SK-N-SH treated with all-trans-retinoic acid at 6 μM for 48 hours (cell line): ENCODE measurements at regions not wholly inside any gene's neighbourhood (a gene's known extent, or its start where the extent isn't known, plus 50 kb on each side); places are given as distances from the start of the nearest gene placed in this dataset.

Experiments
- ATAC-seq: fragments of 200-7000 bp; cut with Tn5 transposase; 3 replicates; pipeline ENCODE4 v1.9.1; 2020; ENCODE audit warnings: mild to moderate bottlenecking, moderate library complexity
- BACH2 ChIP-seq: fragments of 250-450 bp; sonication (Bioruptor Pico); IDR thresholded peaks from 2 replicates; pipeline ENCODE4 v1.9.0; 2021; ENCODE audit warnings: mild to moderate bottlenecking, borderline replicate concordance
- ESRRG ChIP-seq: fragments of 250-450 bp; sonication (Bioruptor Pico); IDR thresholded peaks from 2 replicates; pipeline ENCODE4 v1.6.1; 2021; ENCODE audit warnings: mild to moderate bottlenecking
- GLIS3 ChIP-seq: fragments of 250-450 bp; sonication (Bioruptor Pico); IDR thresholded peaks from 2 replicates; pipeline ENCODE4 v1.5.0; 2020; ENCODE audit warnings: mild to moderate bottlenecking, moderate library complexity
- OSR1 ChIP-seq: fragments of 250-450 bp; sonication (Bioruptor Pico); IDR thresholded peaks from 2 replicates; pipeline ENCODE4 v1.8.0; 2022; ENCODE audit warnings: moderate library complexity, mild to moderate bottlenecking, inconsistent platforms
- PATZ1 ChIP-seq: fragments of 250-450 bp; sonication (Bioruptor Pico); IDR thresholded peaks from 2 replicates; pipeline ENCODE4 v1.8.0; 2020; ENCODE audit warnings: mild to moderate bottlenecking, moderate library complexity, borderline replicate concordance
- PPARA ChIP-seq: fragments of 250-450 bp; sonication (Bioruptor Pico); IDR thresholded peaks from 2 replicates; pipeline ENCODE4 v1.5.0; 2020; ENCODE audit warnings: mild to moderate bottlenecking, borderline replicate concordance
- RARB ChIP-seq: fragments of 250-450 bp; sonication (Bioruptor Pico); IDR thresholded peaks from 2 replicates; pipeline ENCODE4 v1.8.0; 2021; ENCODE audit warnings: mild to moderate bottlenecking, moderate library complexity
- SNAI2 ChIP-seq: fragments of 250-450 bp; sonication (Bioruptor Pico); IDR thresholded peaks from 2 replicates; pipeline ENCODE4 v1.5.0; 2020; ENCODE audit warnings: mild to moderate bottlenecking, moderate library complexity
- TCF4 ChIP-seq: fragments of 250-450 bp; sonication (Bioruptor Pico); IDR thresholded peaks from 2 replicates; pipeline ENCODE4 v1.8.0; 2021; ENCODE audit warnings: mild to moderate bottlenecking, moderate library complexity, borderline replicate concordance
- TOX ChIP-seq: fragments of 250-450 bp; sonication (Bioruptor Pico); IDR thresholded peaks from 2 replicates; pipeline ENCODE4 v1.8.0; 2021; ENCODE audit warnings: mild to moderate bottlenecking, moderate library complexity, borderline replicate concordance
- ZC3H10 ChIP-seq: fragments of 250-450 bp; sonication (Bioruptor Pico); IDR thresholded peaks from 2 replicates; pipeline ENCODE4 v1.5.1; 2021; ENCODE audit warnings: mild to moderate bottlenecking, moderate library complexity
- ZFP3 ChIP-seq: fragments of 250-450 bp; sonication (Bioruptor Pico); IDR thresholded peaks from 2 replicates; pipeline ENCODE4 v1.5.0; 2020; ENCODE audit warnings: mild to moderate bottlenecking, moderate library complexity
- ZNF565 ChIP-seq: fragments of 450-650 bp; formaldehyde crosslinking; conservative IDR thresholded peaks from 2 replicates; pipeline ENCODE4 v1.5.0; 2020; ENCODE audit warnings: low read depth, mild to moderate bottlenecking, moderate library complexity
- ZNF8 ChIP-seq: fragments of 450-650 bp; formaldehyde crosslinking; IDR thresholded peaks from 2 replicates; pipeline ENCODE4 v1.5.0; 2020; ENCODE audit warnings: mild to moderate bottlenecking, moderate library complexity
- TF ChIP-seq, protein P1 (sequence below): fragments of 250-450 bp; sonication (Bioruptor Pico); IDR thresholded peaks from 2 replicates; pipeline ENCODE4 v1.5.1; 2021; ENCODE audit warnings: mild to moderate bottlenecking, moderate library complexity
- TF ChIP-seq, protein P2 (sequence below): fragments of 250-450 bp; sonication (Bioruptor Pico); IDR thresholded peaks from 2 replicates; pipeline ENCODE4 v1.5.1; 2020; ENCODE audit warnings: low read depth, mild to moderate bottlenecking, moderate library complexity
- TF ChIP-seq, protein P3 (sequence below): fragments of 250-450 bp; sonication (Bioruptor Pico); IDR thresholded peaks from 2 replicates; pipeline ENCODE4 v1.8.0; 2021; ENCODE audit warnings: low read depth, mild to moderate bottlenecking, moderate library complexity, borderline replicate concordance
- TF ChIP-seq, protein P4 (sequence below): fragments of 250-450 bp; sonication (Bioruptor Pico); IDR thresholded peaks from 2 replicates; pipeline ENCODE4 v1.5.0; 2020; ENCODE audit warnings: mild to moderate bottlenecking, moderate library complexity

- TF ChIP-seq, protein P1, sequence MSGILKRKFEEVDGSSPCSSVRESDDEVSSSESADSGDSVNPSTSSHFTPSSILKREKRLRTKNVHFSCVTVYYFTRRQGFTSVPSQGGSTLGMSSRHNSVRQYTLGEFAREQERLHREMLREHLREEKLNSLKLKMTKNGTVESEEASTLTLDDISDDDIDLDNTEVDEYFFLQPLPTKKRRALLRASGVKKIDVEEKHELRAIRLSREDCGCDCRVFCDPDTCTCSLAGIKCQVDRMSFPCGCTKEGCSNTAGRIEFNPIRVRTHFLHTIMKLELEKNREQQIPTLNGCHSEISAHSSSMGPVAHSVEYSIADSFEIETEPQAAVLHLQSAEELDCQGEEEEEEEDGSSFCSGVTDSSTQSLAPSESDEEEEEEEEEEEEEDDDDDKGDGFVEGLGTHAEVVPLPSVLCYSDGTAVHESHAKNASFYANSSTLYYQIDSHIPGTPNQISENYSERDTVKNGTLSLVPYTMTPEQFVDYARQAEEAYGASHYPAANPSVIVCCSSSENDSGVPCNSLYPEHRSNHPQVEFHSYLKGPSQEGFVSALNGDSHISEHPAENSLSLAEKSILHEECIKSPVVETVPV (CRISPR knock-in tag): no peak
- TF ChIP-seq ESRRG (CRISPR knock-in tag): no peak
- no peak for TF ChIP-seq BACH2 (CRISPR knock-in tag)
- no peak for TF ChIP-seq ZC3H10 (CRISPR knock-in tag)
- TF ChIP-seq TOX (CRISPR knock-in tag): no peak
- TF ChIP-seq SNAI2 (CRISPR knock-in tag): no peak
These were observed 1223.5 kb upstream of the FAM98A start (continued) for GRCh38 chr2:34822616-34823015.

- ATAC-seq: no peak
- TF ChIP-seq ZNF565 (no peak), OSR1 (CRISPR knock-in tag) (no peak), PATZ1 (CRISPR knock-in tag) (no peak), PPARA (CRISPR knock-in tag) (no peak), GLIS3 (no peak), ZC3H10 (CRISPR knock-in tag) (no peak), ZNF8 (CRISPR knock-in tag) (no peak), RARB (CRISPR knock-in tag) (no peak), TCF4 (CRISPR knock-in tag) (no peak)
- TF ChIP-seq, protein P2, sequence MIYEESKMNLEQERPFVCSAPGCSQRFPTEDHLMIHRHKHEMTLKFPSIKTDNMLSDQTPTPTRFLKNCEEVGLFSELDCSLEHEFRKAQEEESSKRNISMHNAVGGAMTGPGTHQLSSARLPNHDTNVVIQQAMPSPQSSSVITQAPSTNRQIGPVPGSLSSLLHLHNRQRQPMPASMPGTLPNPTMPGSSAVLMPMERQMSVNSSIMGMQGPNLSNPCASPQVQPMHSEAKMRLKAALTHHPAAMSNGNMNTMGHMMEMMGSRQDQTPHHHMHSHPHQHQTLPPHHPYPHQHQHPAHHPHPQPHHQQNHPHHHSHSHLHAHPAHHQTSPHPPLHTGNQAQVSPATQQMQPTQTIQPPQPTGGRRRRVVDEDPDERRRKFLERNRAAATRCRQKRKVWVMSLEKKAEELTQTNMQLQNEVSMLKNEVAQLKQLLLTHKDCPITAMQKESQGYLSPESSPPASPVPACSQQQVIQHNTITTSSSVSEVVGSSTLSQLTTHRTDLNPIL: no peak
- TF ChIP-seq, protein P3, sequence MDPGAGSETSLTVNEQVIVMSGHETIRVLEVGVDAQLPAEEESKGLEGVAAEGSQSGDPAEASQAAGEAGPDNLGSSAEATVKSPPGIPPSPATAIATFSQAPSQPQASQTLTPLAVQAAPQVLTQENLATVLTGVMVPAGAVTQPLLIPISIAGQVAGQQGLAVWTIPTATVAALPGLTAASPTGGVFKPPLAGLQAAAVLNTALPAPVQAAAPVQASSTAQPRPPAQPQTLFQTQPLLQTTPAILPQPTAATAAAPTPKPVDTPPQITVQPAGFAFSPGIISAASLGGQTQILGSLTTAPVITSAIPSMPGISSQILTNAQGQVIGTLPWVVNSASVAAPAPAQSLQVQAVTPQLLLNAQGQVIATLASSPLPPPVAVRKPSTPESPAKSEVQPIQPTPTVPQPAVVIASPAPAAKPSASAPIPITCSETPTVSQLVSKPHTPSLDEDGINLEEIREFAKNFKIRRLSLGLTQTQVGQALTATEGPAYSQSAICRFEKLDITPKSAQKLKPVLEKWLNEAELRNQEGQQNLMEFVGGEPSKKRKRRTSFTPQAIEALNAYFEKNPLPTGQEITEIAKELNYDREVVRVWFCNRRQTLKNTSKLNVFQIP (CRISPR knock-in tag): no peak
These were observed 1216.1 kb upstream of the FAM98A start for GRCh38 chr2:34815052-34815741.

- no peak for TF ChIP-seq ZC3H10 (CRISPR knock-in tag)
- no peak for TF ChIP-seq PPARA (CRISPR knock-in tag)
- TF ChIP-seq TOX (CRISPR knock-in tag): no peak
- no peak for TF ChIP-seq OSR1 (CRISPR knock-in tag)
- TF ChIP-seq, all 23 proteins: peak for 0
- ATAC-seq: no peak
These were observed 1211.4 kb upstream of the FAM98A start for GRCh38 chr2:34810456-34810855.

- ATAC-seq: no peak
- no peak for TF ChIP-seq RARB (CRISPR knock-in tag)
- no peak for TF ChIP-seq ZC3H10 (CRISPR knock-in tag)
- TF ChIP-seq PPARA (CRISPR knock-in tag): no peak
- no peak for TF ChIP-seq ZFP3 (CRISPR knock-in tag)
- no peak for TF ChIP-seq ESRRG (CRISPR knock-in tag)
- TF ChIP-seq, protein P1 (CRISPR knock-in tag): no peak
- TF ChIP-seq, protein P2: no peak
- TF ChIP-seq, protein P4, sequence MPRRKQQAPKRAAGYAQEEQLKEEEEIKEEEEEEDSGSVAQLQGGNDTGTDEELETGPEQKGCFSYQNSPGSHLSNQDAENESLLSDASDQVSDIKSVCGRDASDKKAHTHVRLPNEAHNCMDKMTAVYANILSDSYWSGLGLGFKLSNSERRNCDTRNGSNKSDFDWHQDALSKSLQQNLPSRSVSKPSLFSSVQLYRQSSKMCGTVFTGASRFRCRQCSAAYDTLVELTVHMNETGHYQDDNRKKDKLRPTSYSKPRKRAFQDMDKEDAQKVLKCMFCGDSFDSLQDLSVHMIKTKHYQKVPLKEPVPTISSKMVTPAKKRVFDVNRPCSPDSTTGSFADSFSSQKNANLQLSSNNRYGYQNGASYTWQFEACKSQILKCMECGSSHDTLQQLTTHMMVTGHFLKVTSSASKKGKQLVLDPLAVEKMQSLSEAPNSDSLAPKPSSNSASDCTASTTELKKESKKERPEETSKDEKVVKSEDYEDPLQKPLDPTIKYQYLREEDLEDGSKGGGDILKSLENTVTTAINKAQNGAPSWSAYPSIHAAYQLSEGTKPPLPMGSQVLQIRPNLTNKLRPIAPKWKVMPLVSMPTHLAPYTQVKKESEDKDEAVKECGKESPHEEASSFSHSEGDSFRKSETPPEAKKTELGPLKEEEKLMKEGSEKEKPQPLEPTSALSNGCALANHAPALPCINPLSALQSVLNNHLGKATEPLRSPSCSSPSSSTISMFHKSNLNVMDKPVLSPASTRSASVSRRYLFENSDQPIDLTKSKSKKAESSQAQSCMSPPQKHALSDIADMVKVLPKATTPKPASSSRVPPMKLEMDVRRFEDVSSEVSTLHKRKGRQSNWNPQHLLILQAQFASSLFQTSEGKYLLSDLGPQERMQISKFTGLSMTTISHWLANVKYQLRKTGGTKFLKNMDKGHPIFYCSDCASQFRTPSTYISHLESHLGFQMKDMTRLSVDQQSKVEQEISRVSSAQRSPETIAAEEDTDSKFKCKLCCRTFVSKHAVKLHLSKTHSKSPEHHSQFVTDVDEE (CRISPR knock-in tag): no peak
- no peak for TF ChIP-seq PATZ1 (CRISPR knock-in tag)
- no peak for TF ChIP-seq TCF4 (CRISPR knock-in tag)
These were observed 1209.3 kb upstream of the FAM98A start for GRCh38 chr2:34808426-34808825.
